ENCODE measurements at regions not wholly inside any gene's neighbourhood (a gene's known extent, or its start where the extent isn't known, plus 50 kb on each side); places are given as distances from the start of the nearest gene placed in this dataset.
"Not testable (repeated sequence)": the region's sequence is repeated elsewhere in the genome, so short reads cannot be mapped to it uniquely, and the experiment has no call there.

DNA sequence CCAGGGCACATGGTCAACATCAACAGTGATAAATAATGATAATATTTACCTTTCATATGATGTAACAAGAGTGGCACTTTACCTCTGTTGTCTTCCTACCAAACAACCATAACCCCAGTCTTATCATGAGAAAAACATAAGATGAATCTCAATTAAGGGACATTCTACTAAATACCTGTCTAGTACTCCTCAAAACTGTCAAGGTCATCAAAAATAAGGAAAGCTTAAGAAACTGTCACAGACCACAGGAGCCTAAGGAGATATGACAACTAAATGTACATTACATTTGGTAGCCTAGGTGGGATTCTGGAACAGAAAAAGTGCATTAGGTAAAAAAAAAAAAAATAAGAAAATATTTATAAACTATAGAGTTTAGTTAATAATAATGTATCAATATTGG, 118.1 kb downstream of the CCDC34 start:
- DNase-seq (ENCODE audit: low read depth in 4 of 4, low spot score in 2 of 4) = no peak

- no peak for DNase-seq (ENCODE audit: low read depth in 4 of 4, low spot score in 2 of 4)
Measured at GRCh38 chr11:27242591-27242990, 120.4 kb downstream of the CCDC34 start.

- no peak for DNase-seq (ENCODE audit: low read depth in 4 of 4, low spot score in 2 of 4)
Measured at GRCh38 chr11:27241311-27242122, 121.5 kb downstream of the CCDC34 start.

GRCh38 chr11:27239305-27239942, 123.6 kb downstream of the CCDC34 start:
- DNase-seq (ENCODE audit: low read depth in 4 of 4, low spot score in 2 of 4) = no peak

DNA sequence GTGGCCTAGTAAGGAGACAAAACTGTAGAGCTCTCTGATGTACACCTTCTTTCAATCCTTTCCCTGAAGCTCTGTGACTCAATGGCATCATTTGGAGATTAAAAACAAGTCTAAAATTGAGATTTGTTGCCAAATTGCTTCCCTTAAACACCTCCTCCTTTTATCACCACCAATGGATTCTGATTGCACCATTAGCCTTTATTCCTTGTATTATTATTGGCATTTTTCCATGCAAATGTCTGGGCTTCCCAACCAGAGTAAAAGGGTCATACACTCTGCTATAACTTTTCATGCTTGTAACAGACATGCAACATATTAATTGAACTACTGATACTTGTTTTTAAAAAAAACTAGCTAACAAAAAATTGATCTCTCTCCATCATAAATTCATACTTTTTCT, 124.2 kb downstream of the CCDC34 start:
- no peak for DNase-seq (ENCODE audit: low read depth in 4 of 4, low spot score in 2 of 4)

DNA sequence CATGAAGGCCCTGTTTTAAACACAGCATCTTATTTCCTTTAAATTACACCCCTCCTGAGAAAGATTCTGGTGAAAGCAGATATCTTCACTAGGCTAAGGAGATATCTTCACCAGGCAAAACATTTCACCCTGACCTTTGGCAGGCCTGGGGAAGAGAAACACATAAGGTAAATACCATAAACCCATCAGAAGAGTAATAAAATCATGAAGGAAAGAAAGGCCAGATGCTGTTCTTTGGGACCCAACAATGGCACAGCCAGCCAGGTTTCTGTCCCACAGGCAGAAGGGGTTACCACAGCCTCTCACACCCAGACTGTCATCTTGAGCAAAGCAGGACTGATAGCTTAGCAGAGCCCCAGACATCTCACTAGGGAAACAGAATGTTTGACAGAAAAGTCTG, 125.4 kb downstream of the CCDC34 start:
- DNase-seq (ENCODE audit: low read depth in 4 of 4, low spot score in 2 of 4) = no peak

- DNase-seq (ENCODE audit: low read depth in 4 of 4, low spot score in 2 of 4) = no peak
Measured at GRCh38 chr11:27234961-27235360, 128.1 kb downstream of the CCDC34 start.

GRCh38 chr11:27234043-27234668, 128.9 kb downstream of the CCDC34 start:
- DNase-seq (ENCODE audit: low read depth in 4 of 4, low spot score in 2 of 4) = no peak

- DNase-seq (ENCODE audit: low read depth in 4 of 4, low spot score in 2 of 4) = no peak
Measured at GRCh38 chr11:27233654-27234042, 129.4 kb downstream of the CCDC34 start.

- DNase-seq (ENCODE audit: low read depth in 4 of 4, low spot score in 2 of 4) = no peak
Measured at GRCh38 chr11:27231530-27231929, 131.5 kb downstream of the CCDC34 start.

DNA sequence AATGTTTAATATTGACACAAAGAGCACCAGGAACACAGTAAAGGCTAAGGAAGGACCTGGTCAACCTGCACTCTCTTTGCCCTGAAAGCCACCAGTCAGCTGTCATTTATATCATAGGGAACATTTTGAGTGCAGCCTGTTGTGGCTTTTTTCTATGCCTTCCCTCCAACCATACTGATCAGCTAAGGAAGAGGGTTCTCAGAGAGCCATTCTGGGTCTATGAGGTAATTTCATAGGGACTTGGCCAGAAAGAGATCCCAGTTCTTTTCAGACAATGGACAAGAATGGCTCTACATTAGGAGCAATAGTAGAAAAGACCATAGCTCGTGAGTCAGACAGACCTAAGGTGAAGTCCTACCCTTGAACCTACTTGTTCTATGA, 132.8 kb downstream of the CCDC34 start:
- no peak for DNase-seq (ENCODE audit: low read depth in 4 of 4, low spot score in 2 of 4)

DNA sequence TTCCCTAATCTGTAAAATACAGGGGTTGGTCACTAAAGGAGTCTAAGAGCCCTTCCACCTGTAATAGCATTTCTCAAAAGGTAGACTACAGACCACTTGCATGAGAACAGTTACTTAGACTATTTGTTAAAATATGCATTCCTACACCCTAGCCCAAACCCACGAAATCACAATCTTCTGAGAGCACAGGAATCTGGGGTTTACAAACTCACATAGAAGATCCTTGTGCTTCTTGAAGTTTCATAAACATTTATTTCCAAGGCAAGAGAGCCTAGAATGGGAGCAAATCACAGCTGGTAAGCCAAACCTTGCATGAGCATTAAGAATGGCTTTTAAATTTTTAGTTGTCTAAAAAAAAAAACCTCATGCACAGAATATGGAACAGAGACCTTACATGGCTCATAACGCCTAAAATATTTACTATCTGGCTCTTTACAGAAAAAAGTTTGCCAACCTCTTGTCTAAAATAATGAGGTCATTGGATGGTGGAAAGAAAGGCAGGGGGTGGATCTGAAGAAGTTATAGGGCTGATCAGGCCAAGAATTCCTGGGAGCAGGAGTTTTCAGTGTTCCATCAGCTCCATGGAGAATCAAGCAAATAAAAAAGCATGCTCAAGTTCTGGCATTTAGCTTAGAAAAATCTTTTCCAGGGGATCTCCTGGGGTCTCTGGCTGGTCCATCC, 133.4 kb downstream of the CCDC34 start:
- no peak for DNase-seq (ENCODE audit: low read depth in 4 of 4, low spot score in 2 of 4)

DNA sequence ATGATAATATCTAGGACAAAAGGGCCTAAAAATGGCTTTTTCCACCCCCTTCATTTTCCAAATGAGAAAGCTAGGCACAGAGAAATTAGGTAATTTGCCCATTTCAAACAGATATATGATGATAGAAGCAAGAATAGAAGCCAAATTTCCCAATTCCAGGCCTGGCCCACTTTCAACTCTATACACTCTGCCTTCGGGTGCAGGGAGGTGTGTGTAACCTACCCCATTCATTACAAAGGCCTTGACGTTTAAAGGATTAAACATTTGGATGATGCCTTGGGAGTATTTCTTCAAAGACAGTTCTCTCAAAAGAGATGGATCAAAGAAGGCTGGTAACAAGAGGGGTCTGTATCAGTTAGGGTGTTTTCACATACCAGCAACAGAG, 134.1 kb downstream of the CCDC34 start:
- DNase-seq (ENCODE audit: low read depth in 4 of 4, low spot score in 2 of 4) = no peak

- no peak for DNase-seq (ENCODE audit: low read depth in 4 of 4, low spot score in 2 of 4)
Measured at GRCh38 chr11:27228232-27228905, 134.6 kb downstream of the CCDC34 start.

- no peak for DNase-seq (ENCODE audit: low read depth in 4 of 4, low spot score in 2 of 4)
Measured at GRCh38 chr11:27227736-27228135, 135.3 kb downstream of the CCDC34 start.

- DNase-seq (ENCODE audit: low read depth in 4 of 4, low spot score in 2 of 4) = not testable (repeated sequence)
Measured at GRCh38 chr11:27219487-27220039, 143.5 kb downstream of the CCDC34 start.

DNA sequence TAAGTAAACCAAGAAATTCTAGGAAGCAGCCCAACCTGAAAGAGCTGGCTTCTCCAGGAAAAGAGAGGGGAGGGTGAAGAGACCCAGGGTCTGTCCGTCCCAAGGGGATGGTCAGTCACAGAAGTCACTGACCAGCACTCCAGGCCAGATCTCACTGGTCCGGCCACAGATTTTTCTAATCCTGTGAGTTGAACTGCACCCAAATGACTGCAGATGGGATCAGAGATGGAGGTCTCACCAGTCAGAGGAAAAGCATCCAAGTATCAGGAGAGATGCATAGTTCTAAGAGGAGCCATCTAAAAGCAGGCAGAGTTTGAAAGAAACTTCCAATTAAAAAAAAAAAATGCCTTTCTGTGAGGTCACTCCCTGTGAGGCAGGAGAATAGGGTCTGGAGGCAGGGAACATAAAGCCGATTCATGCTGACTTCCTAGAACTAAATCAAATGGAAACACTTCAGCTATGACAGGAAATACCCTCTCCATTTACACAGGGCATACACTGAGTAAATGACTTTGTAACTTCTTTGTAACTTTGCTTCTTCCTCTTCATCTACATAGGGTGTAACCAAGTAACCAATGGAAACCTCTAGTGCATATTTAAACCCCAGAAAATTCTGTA, 144.5 kb downstream of the CCDC34 start:
- no peak for DNase-seq (ENCODE audit: low read depth in 4 of 4, low spot score in 2 of 4)

- no peak for DNase-seq (ENCODE audit: low read depth in 4 of 4, low spot score in 2 of 4)
Measured at GRCh38 chr11:27217948-27218420, 145.0 kb downstream of the CCDC34 start.

GRCh38 chr11:27217496-27217895, 145.5 kb downstream of the CCDC34 start:
- no peak for DNase-seq (ENCODE audit: low read depth in 4 of 4, low spot score in 2 of 4)
